K562 (cell line): ENCODE measurements at regions not wholly inside any gene's neighbourhood (a gene's known extent, or its start where the extent isn't known, plus 50 kb on each side); places are given as distances from the start of the nearest gene placed in this dataset.

Experiments used
- ATAC-seq: fragments of 200-7000 bp; cut with Tn5 transposase; 3 replicates; pipeline ENCODE4 v1.9.1; 2020; ENCODE audit warnings: moderate library complexity
- BruUV-seq: library from RNA; stranded (reverse); fragments of 400-500 nt; replicated peaks from 2 replicates; lab custom pipeline; 2021; lab: Mats Ljungman, UMichigan
- CTCF ChIA-PET: fragments of 300-600 bp; formaldehyde crosslinking; extraction: SDS; loops from one replicate; lab custom pipeline; 2021; ENCODE audit warnings: low intra/inter-chr PET ratio; lab: Yijun Ruan, JAX
- POLR2A ChIA-PET: fragments of 300-600, 350-650 bp; sonication (Branson Sonifier 250); formaldehyde crosslinking; extraction: SDS; loops from one replicate; lab custom pipeline; 2021; ENCODE audit warnings: antibody characterized with exemption, inconsistent platforms; lab: Yijun Ruan, JAX
- DNase-seq, 4 experiments: peaks; one replicate each; pipeline versions ENCODE4 v3.0.0 to v3.0.0-alpha.2; 2011 to 2018; ENCODE audit warnings: low spot score in 3 of 4, mixed read lengths in 3 of 4; ENCODE audit errors: extremely low read depth in 1 of 4
- FAIRE-seq: peaks from 2 replicates; lab custom pipeline; 2011; peaks lifted over from hg19 to GRCh38; lab: Jason Lieb, UNC
- H2AFZ ChIP-seq: 2 replicates; pipeline ENCODE4 v1.6.0; 2011; ENCODE audit warnings: low read depth, low read length, control low read depth, inconsistent platforms
- H3K27ac ChIP-seq: fragments of 200-600 bp; 3 replicates; pipeline ENCODE4 v1.8.0; 2011; ENCODE audit warnings: low read depth, mild to moderate bottlenecking, control low read depth, inconsistent platforms, low read length, moderate library complexity, mixed read lengths; ENCODE audit errors: extremely low read depth
- H3K27me3 ChIP-seq, 2 experiments: fragments of 300-600 bp in 1 of 2; 2 replicates in 1 of 2; 3 replicates in 1 of 2; pipeline versions ENCODE4 v1.6.0 to v1.8.0; 2011; ENCODE audit warnings: inconsistent platforms in 2 of 2, low read length in 2 of 2, mild to moderate bottlenecking in 1 of 2, mixed read lengths in 1 of 2, moderate library complexity in 1 of 2; ENCODE audit not compliant: control insufficient read depth in 2 of 2, insufficient read depth in 2 of 2
- H3K36me3 ChIP-seq: fragments of 300-600 bp; 3 replicates; pipeline ENCODE4 v1.8.0; 2011; ENCODE audit warnings: mild to moderate bottlenecking, low read length, inconsistent platforms; ENCODE audit not compliant: control insufficient read depth, insufficient read depth
- H3K4me1 ChIP-seq, 2 experiments: fragments of 200-600 bp in 1 of 2; replicated peaks in 1 of 2; 2 replicates in 1 of 2; 3 replicates in 1 of 2; pipeline versions ENCODE4 v1.5.1 to v1.8.0; 2011; ENCODE audit warnings: inconsistent platforms in 2 of 2, low read length in 2 of 2, mild to moderate bottlenecking in 1 of 2, mixed read lengths in 1 of 2, moderate library complexity in 1 of 2; ENCODE audit not compliant: control insufficient read depth in 2 of 2, insufficient read depth in 2 of 2
- H3K4me2 ChIP-seq: 2 replicates; pipeline ENCODE4 v1.6.1; 2011; ENCODE audit warnings: low read length, control low read depth, inconsistent platforms, mixed read lengths; ENCODE audit not compliant: insufficient read depth
- H3K4me3 ChIP-seq: fragments of 200-600 bp; sonication (generic), shearing (Covaris generic); 2 replicates; pipeline ENCODE4 v1.5.1; 2016; ENCODE audit warnings: control low read depth, inconsistent platforms
- H3K79me2 ChIP-seq: fragments of 200-600 bp; 3 replicates; pipeline ENCODE4 v1.8.0; 2011; ENCODE audit warnings: low read length, inconsistent platforms; ENCODE audit not compliant: control insufficient read depth, insufficient read depth
- H3K9ac ChIP-seq, 2 experiments: 2 replicates each; pipeline versions ENCODE4 v1.6.0 to v1.6.1; 2011; ENCODE audit warnings: low read depth in 2 of 2, low read length in 2 of 2, control low read depth in 1 of 2, inconsistent platforms in 1 of 2, mild to moderate bottlenecking in 1 of 2, mixed read lengths in 1 of 2; ENCODE audit not compliant: insufficient read depth in 1 of 2
- H3K9me1 ChIP-seq: one replicate; pipeline ENCODE4 v1.6.0; 2011; ENCODE audit warnings: inconsistent platforms, mild to moderate bottlenecking, low read length, moderate library complexity; ENCODE audit not compliant: control insufficient read depth, insufficient read depth
- H3K9me3 ChIP-seq: replicated peaks from 2 replicates; pipeline ENCODE4 v1.5.1; 2011; ENCODE audit warnings: low read depth, low read length, inconsistent platforms; ENCODE audit not compliant: control insufficient read depth, insufficient read depth
- H4K20me1 ChIP-seq: replicated peaks from 2 replicates; pipeline ENCODE4 v1.6.1; 2011; ENCODE audit warnings: low read length, inconsistent platforms, mixed read lengths; ENCODE audit not compliant: control insufficient read depth, insufficient read depth
- BHLHE40 ChIP-seq: IDR thresholded peaks from 2 replicates; pipeline ENCODE4 v1.6.1; 2011; ENCODE audit warnings: low read length, improper control_type of control experiment
- CHD4 ChIP-seq: fragments of 200-600 bp; sonication (generic); IDR thresholded peaks from 3 replicates; pipeline ENCODE4 v1.6.1; 2012; ENCODE audit warnings: low read depth, mild to moderate bottlenecking, mixed read lengths, low read length, inconsistent platforms; ENCODE audit not compliant: insufficient read depth, insufficient replicate concordance, poor library complexity, severe bottlenecking
- DDX20 ChIP-seq: fragments of 450-650 bp; IDR thresholded peaks from 2 replicates; pipeline ENCODE4 v1.6.1; 2016; ENCODE audit warnings: missing genetic modification characterization, low read depth, mild to moderate bottlenecking, missing compliant biosample characterization, moderate library complexity
- EWSR1 ChIP-seq: fragments of 450-650 bp; IDR thresholded peaks from 2 replicates; pipeline ENCODE4 v1.6.1; 2018; ENCODE audit warnings: borderline replicate concordance, mild to moderate bottlenecking, low read depth, moderate library complexity; ENCODE audit not compliant: partially characterized antibody
- GMEB1 ChIP-seq: fragments of 250-450 bp; sonication (Bioruptor Pico); IDR thresholded peaks from 2 replicates; pipeline ENCODE4 v1.4.0; 2020; ENCODE audit warnings: mild to moderate bottlenecking
- GTF2F1 ChIP-seq: IDR thresholded peaks from 2 replicates; pipeline ENCODE4 v1.6.1; 2011; ENCODE audit warnings: low read depth, low read length, improper control_type of control experiment
- MCM7 ChIP-seq, 2 experiments: fragments of 450-650 bp; IDR thresholded peaks; 2 replicates each; pipeline ENCODE4 v1.6.1; 2016 to 2018
- MXD1 ChIP-seq: fragments of 250-450 bp; sonication (Bioruptor Pico); IDR thresholded peaks from 2 replicates; pipeline ENCODE4 v1.8.0; 2021; ENCODE audit warnings: borderline replicate concordance, mild to moderate bottlenecking, moderate library complexity; ENCODE audit not compliant: poor library complexity, severe bottlenecking
- MYBL2 ChIP-seq, 2 experiments: fragments of 450-650 bp in 1 of 2; sonication (generic) in 1 of 2; formaldehyde crosslinking in 1 of 2; IDR thresholded peaks; 2 replicates each; pipeline versions ENCODE4 v1.6.1 to v1.8.1; 2017 to 2022; ENCODE audit warnings: borderline replicate concordance in 1 of 2, inconsistent platforms in 1 of 2, low read depth in 1 of 2, mild to moderate bottlenecking in 1 of 2, missing genetic modification reagents in 1 of 2, moderate library complexity in 1 of 2
- NFRKB ChIP-seq: fragments of 450-650 bp; IDR thresholded peaks from 2 replicates; pipeline ENCODE4 v1.6.1; 2016; ENCODE audit warnings: low read depth
- NR2C1 ChIP-seq, 2 experiments: fragments of 450-650 bp; IDR thresholded peaks; 2 replicates each; pipeline ENCODE4 v1.6.1; 2017; ENCODE audit warnings: mild to moderate bottlenecking in 2 of 2, antibody characterized with exemption in 1 of 2, inconsistent platforms in 1 of 2, missing compliant biosample characterization in 1 of 2, missing genetic modification characterization in 1 of 2
- TCF3 ChIP-seq: sonication (generic); formaldehyde crosslinking; IDR thresholded peaks from 2 replicates; pipeline ENCODE4 v1.4.0; 2020; ENCODE audit warnings: mild to moderate bottlenecking, missing genetic modification reagents
- ZBTB2 ChIP-seq: fragments of 450-650 bp; IDR thresholded peaks from 2 replicates; pipeline ENCODE4 v1.6.1; 2016; ENCODE audit warnings: antibody characterized with exemption
- ZNF586 ChIP-seq: fragments of 450-650 bp; formaldehyde crosslinking; conservative IDR thresholded peaks from 2 replicates; pipeline ENCODE4 v1.4.0; 2020; ENCODE audit warnings: mild to moderate bottlenecking, moderate library complexity
- ZNF639 ChIP-seq, 2 experiments: fragments of 200-800 bp in 1 of 2; sonication (Bioruptor generic) in 1 of 2; sonication (generic) in 1 of 2; formaldehyde crosslinking in 1 of 2; IDR thresholded peaks in 1 of 2; conservative IDR thresholded peaks in 1 of 2; 2 replicates each; pipeline versions ENCODE4 v1.5.0 to v1.6.1; 2016 to 2020; ENCODE audit warnings: missing compliant biosample characterization in 1 of 2, missing genetic modification characterization in 1 of 2, missing genetic modification reagents in 1 of 2
- WGBS: fragments of 100-300 bp; shearing (Covaris generic); methylation state at CpG from one replicate; pipeline ENCODE4 v1.1.6; 2016; ENCODE audit warnings: low coverage, mixed read lengths; ENCODE audit not compliant: insufficient coverage; ENCODE audit errors: missing lambda C conversion rate; 5-methylcytosine and 5-hydroxymethylcytosine counted together
- in situ Hi-C: fragments of 300-500 bp; cut with MboI; formaldehyde crosslinking; loops from 4 replicates; pipeline ENCODE4 v1.15.0; 2018; ENCODE audit warnings: inconsistent platforms, mixed read lengths
- intact Hi-C: fragments of 100-400 bp; cut with micrococcal nuclease; formaldehyde crosslinking; loops from 2 replicates; pipeline ENCODE4 v1.14.2; 2022

- H3K79me2 ChIP-seq: peaks cover 12% of the 10 kb centered on the region
- H4K20me1 ChIP-seq: no peaks in the 10 kb centered on the region; the same call in 1 of the 2 replicates
- no peaks in the 10 kb centered on the region for H3K9me1 ChIP-seq
- no peaks in the 10 kb centered on the region for H3K27me3 ChIP-seq
- peaks cover 8 to 50% of the 10 kb centered on the region in 2 experiments; a peak in 4 of 5 replicates for H3K4me1 ChIP-seq
- ChIA-PET POLR2A (interaction anchor here (0.6 to 3.7 kb wide), 2 partner anchors 10 to 353 kb away, joined by 3 to 14 read pairs; no protein-coding TSS in a partner anchor), CTCF (no interaction called here)
- H3K27ac ChIP-seq: no peak overlapping the region
- H3K36me3 ChIP-seq: peaks cover 4% of the 10 kb centered on the region; the same call in 1 of the 3 replicates
- WGBS: 94% methylated on average over 24 of the region's 38 CpGs
- H3K4me2 ChIP-seq: no peak overlapping the region
- DNase-seq: no peak
- H2AFZ ChIP-seq: no peak overlapping the region
- no peak overlapping the region for H3K4me3 ChIP-seq
- in situ Hi-C loops (no loop called here), intact Hi-C loops (no loop called here)
- BruUV-seq: no TSS peak
- ATAC-seq: no peak
- H3K9me3 ChIP-seq: peaks cover 11% of the 10 kb centered on the region
- no peak for FAIRE-seq
- H3K9ac ChIP-seq: no peak overlapping the region
- TF ChIP-seq ZNF586 (CRISPR knock-in tag) (no peak), TCF3 (CRISPR knock-in tag) (no peak), BHLHE40 (no peak), DDX20 (tag) (no peak), ZNF639 (CRISPR knock-in tag; conservative IDR thresholded peaks at IDR 0.05 in 1 of 2, IDR thresholded peaks at IDR 0.05 in 1 of 2) (no peak), GTF2F1 (no peak), NFRKB (no peak), MXD1 (no peak), NR2C1 (IDR thresholded peaks at IDR 0.05) (no peak), NR2C1 (tag; IDR thresholded peaks at IDR 0.05) (no peak), GMEB1 (CRISPR knock-in tag) (no peak), CHD4 (peak; percentile 72), MYBL2 (IDR thresholded peaks at IDR 0.05; ENCODE audit: low read depth) (no peak), MYBL2 (CRISPR knock-in tag; IDR thresholded peaks at IDR 0.05; ENCODE audit: borderline replicate concordance) (no peak), EWSR1 (no peak), ZBTB2 (no peak), MCM7 (IDR thresholded peaks at IDR 0.05) (no peak)
Measured at GRCh38 chr16:85208643-85209520, 96.6 kb upstream of the CIBAR2 start.
